NB4 (cell line): ENCODE measurements at regions not wholly inside any gene's neighbourhood (a gene's known extent, or its start where the extent isn't known, plus 50 kb on each side); places are given as distances from the start of the nearest gene placed in this dataset.

Experiments used
- DNase-seq: peaks from one replicate; pipeline ENCODE4 v3.0.0; 2010; ENCODE audit warnings: low read depth
- H3K4me3 ChIP-seq: one replicate; pipeline ENCODE4 v1.5.1; 2011; ENCODE audit warnings: mild to moderate bottlenecking, low read depth, low read length, moderate library complexity
- CTCF ChIP-seq: IDR thresholded peaks from one replicate; pipeline ENCODE4 v1.5.1; 2012; ENCODE audit warnings: low read depth, low read length
- MAX ChIP-seq: IDR thresholded peaks from 2 replicates; pipeline ENCODE4 v1.6.1; 2011; ENCODE audit warnings: low read depth, low read length
- MYC ChIP-seq: IDR thresholded peaks from 2 replicates; pipeline ENCODE4 v1.6.1; 2011; ENCODE audit warnings: low read depth, low read length
- POLR2A ChIP-seq: IDR thresholded peaks from 2 replicates; pipeline ENCODE4 v1.6.1; 2011; ENCODE audit warnings: mild to moderate bottlenecking; ENCODE audit not compliant: insufficient read length; ENCODE audit errors: extremely low read depth

- no peak overlapping the region for H3K4me3 ChIP-seq
- TF ChIP-seq CTCF (no peak), POLR2A (no peak), MYC (no peak), MAX (no peak)
- no peak for DNase-seq
Measured at GRCh38 chr13:48775285-48775684, 121.6 kb downstream of the CYSLTR2 start.

- TF ChIP-seq MYC (no peak), POLR2A (no peak), MAX (no peak), CTCF (no peak)
- DNase-seq: no peak
- H3K4me3 ChIP-seq: no peak overlapping the region
Measured at GRCh38 chr13:48775804-48776203, 122.1 kb downstream of the CYSLTR2 start.

- no peak for DNase-seq
- no peak for TF ChIP-seq MAX
- no peak for TF ChIP-seq MYC
- TF ChIP-seq POLR2A: no peak
- TF ChIP-seq CTCF: no peak
- no peak overlapping the region for H3K4me3 ChIP-seq
Measured at GRCh38 chr13:48776401-48776800, 122.7 kb downstream of the CYSLTR2 start.

- no peak for DNase-seq
- H3K4me3 ChIP-seq: no peak overlapping the region
- TF ChIP-seq MYC: no peak
- no peak for TF ChIP-seq CTCF
- TF ChIP-seq MAX: no peak
- TF ChIP-seq POLR2A: no peak
Measured at GRCh38 chr13:48778610-48779009, 124.9 kb downstream of the CYSLTR2 start.

- TF ChIP-seq CTCF (no peak), MYC (no peak), POLR2A (no peak), MAX (no peak)
- no peak for DNase-seq
- no peak overlapping the region for H3K4me3 ChIP-seq
Measured at GRCh38 chr13:48780713-48781341, 127.1 kb downstream of the CYSLTR2 start.

- TF ChIP-seq CTCF: no peak
- TF ChIP-seq POLR2A: no peak
- TF ChIP-seq MYC: no peak
- no peak for TF ChIP-seq MAX
- no peak for DNase-seq
- no peak overlapping the region for H3K4me3 ChIP-seq
Measured at GRCh38 chr13:48782429-48782840, 128.7 kb downstream of the CYSLTR2 start.
